ENCODE measurements at regions not wholly inside any gene's neighbourhood (a gene's known extent, or its start where the extent isn't known, plus 50 kb on each side); places are given as distances from the start of the nearest gene placed in this dataset.

GRCh38 chr6:138593124-138593877, 94.0 kb upstream of the NHSL1 start:
- 26 to 30% methylated on average over 12 of the region's 12 CpGs for WGBS, 2 experiments
- H3K4me3 ChIP-seq (ENCODE audit: insufficient read depth, low read depth, low read length), result no peak overlapping the region
- no peak overlapping the region for H3K27ac ChIP-seq (ENCODE audit: insufficient read depth, low read depth, low read length, poor library complexity, severe bottlenecking)
- no peaks in the 10 kb centered on the region for H3K36me3 ChIP-seq (ENCODE audit: control insufficient read depth, insufficient read depth, low read length)
- no peaks in the 10 kb centered on the region for H3K9me3 ChIP-seq (ENCODE audit: control insufficient read depth, low read length)
- H3K27me3 ChIP-seq (ENCODE audit: control insufficient read depth, insufficient read depth, low read length, poor library complexity, severe bottlenecking), result no peaks in the 10 kb centered on the region
- peaks cover 16% of the 10 kb centered on the region for H3K4me1 ChIP-seq (ENCODE audit: control insufficient read depth, insufficient read depth, low read length)

GRCh38 chr6:138593909-138594757, 94.8 kb upstream of the NHSL1 start:
- no peaks in the 10 kb centered on the region for H3K9me3 ChIP-seq (ENCODE audit: control insufficient read depth, low read length)
- no peaks in the 10 kb centered on the region for H3K27me3 ChIP-seq (ENCODE audit: control insufficient read depth, insufficient read depth, low read length, poor library complexity, severe bottlenecking)
- 39 to 43% methylated on average over 9 of the region's 9 CpGs for WGBS, 2 experiments
- no peak overlapping the region for H3K27ac ChIP-seq (ENCODE audit: insufficient read depth, low read depth, low read length, poor library complexity, severe bottlenecking)
- no peaks in the 10 kb centered on the region for H3K36me3 ChIP-seq (ENCODE audit: control insufficient read depth, insufficient read depth, low read length)
- H3K4me3 ChIP-seq (ENCODE audit: insufficient read depth, low read depth, low read length), result no peak overlapping the region
- peaks cover 16% of the 10 kb centered on the region for H3K4me1 ChIP-seq (ENCODE audit: control insufficient read depth, insufficient read depth, low read length)

GRCh38 chr6:138594758-138595140, 95.5 kb upstream of the NHSL1 start:
- Histone ChIP-seq H3K4me3 (ENCODE audit: insufficient read depth, low read depth, low read length) (no peak overlapping the region), H3K36me3 (ENCODE audit: control insufficient read depth, insufficient read depth, low read length) (no peaks in the 10 kb centered on the region), H3K4me1 (ENCODE audit: control insufficient read depth, insufficient read depth, low read length) (peaks cover 16% of the 10 kb centered on the region), H3K27me3 (ENCODE audit: control insufficient read depth, insufficient read depth, low read length, poor library complexity, severe bottlenecking) (no peaks in the 10 kb centered on the region), H3K27ac (ENCODE audit: insufficient read depth, low read depth, low read length, poor library complexity, severe bottlenecking) (no peak overlapping the region), H3K9me3 (ENCODE audit: control insufficient read depth, low read length) (no peaks in the 10 kb centered on the region)
- WGBS, 2 experiments, result 57 to 64% methylated on average over 3 of the region's 4 CpGs

GRCh38 chr6:138596126-138596525, 96.8 kb upstream of the NHSL1 start:
- Histone ChIP-seq H3K27me3 (ENCODE audit: control insufficient read depth, insufficient read depth, low read length, poor library complexity, severe bottlenecking) (no peaks in the 10 kb centered on the region), H3K9me3 (ENCODE audit: control insufficient read depth, low read length) (no peaks in the 10 kb centered on the region), H3K4me1 (ENCODE audit: control insufficient read depth, insufficient read depth, low read length) (peaks cover 16% of the 10 kb centered on the region), H3K27ac (ENCODE audit: insufficient read depth, low read depth, low read length, poor library complexity, severe bottlenecking) (no peak overlapping the region), H3K36me3 (ENCODE audit: control insufficient read depth, insufficient read depth, low read length) (no peaks in the 10 kb centered on the region), H3K4me3 (ENCODE audit: insufficient read depth, low read depth, low read length) (no peak overlapping the region)
- WGBS, 2 experiments, result 77 to 81% methylated on average over 5 of the region's 5 CpGs

- H3K9me3 ChIP-seq (ENCODE audit: control insufficient read depth, low read length), result no peaks in the 10 kb centered on the region
- H3K4me1 ChIP-seq (ENCODE audit: control insufficient read depth, insufficient read depth, low read length), result peaks cover 16% of the 10 kb centered on the region
- no peak overlapping the region for H3K27ac ChIP-seq (ENCODE audit: insufficient read depth, low read depth, low read length, poor library complexity, severe bottlenecking)
- no peaks in the 10 kb centered on the region for H3K36me3 ChIP-seq (ENCODE audit: control insufficient read depth, insufficient read depth, low read length)
- 78 to 80% methylated on average over 11 of the region's 11 CpGs for WGBS, 2 experiments
- H3K4me3 ChIP-seq (ENCODE audit: insufficient read depth, low read depth, low read length), result no peak overlapping the region
- H3K27me3 ChIP-seq (ENCODE audit: control insufficient read depth, insufficient read depth, low read length, poor library complexity, severe bottlenecking), result no peaks in the 10 kb centered on the region
These were observed 97.3 kb upstream of the NHSL1 start for GRCh38 chr6:138596591-138596990.

- Histone ChIP-seq H3K36me3 (ENCODE audit: control insufficient read depth, insufficient read depth, low read length) (no peaks in the 10 kb centered on the region), H3K4me1 (ENCODE audit: control insufficient read depth, insufficient read depth, low read length) (peaks cover 16% of the 10 kb centered on the region), H3K4me3 (ENCODE audit: insufficient read depth, low read depth, low read length) (no peak overlapping the region), H3K9me3 (ENCODE audit: control insufficient read depth, low read length) (no peaks in the 10 kb centered on the region), H3K27ac (ENCODE audit: insufficient read depth, low read depth, low read length, poor library complexity, severe bottlenecking) (no peak overlapping the region), H3K27me3 (ENCODE audit: control insufficient read depth, insufficient read depth, low read length, poor library complexity, severe bottlenecking) (no peaks in the 10 kb centered on the region)
- WGBS, 2 experiments, result 97% methylated on average over 6 to 7 of the region's 7 CpGs
These were observed 98.0 kb upstream of the NHSL1 start for GRCh38 chr6:138597336-138597735.

GRCh38 chr6:138598562-138599173, 99.4 kb upstream of the NHSL1 start:
- Histone ChIP-seq H3K9me3 (ENCODE audit: control insufficient read depth, low read length) (no peaks in the 10 kb centered on the region), H3K27me3 (ENCODE audit: control insufficient read depth, insufficient read depth, low read length, poor library complexity, severe bottlenecking) (no peaks in the 10 kb centered on the region), H3K27ac (ENCODE audit: insufficient read depth, low read depth, low read length, poor library complexity, severe bottlenecking) (no peak overlapping the region), H3K4me1 (ENCODE audit: control insufficient read depth, insufficient read depth, low read length) (peaks cover 10% of the 10 kb centered on the region), H3K36me3 (ENCODE audit: control insufficient read depth, insufficient read depth, low read length) (no peaks in the 10 kb centered on the region), H3K4me3 (ENCODE audit: insufficient read depth, low read depth, low read length) (no peak overlapping the region)
- no CpG with 5 or more reads among the region's 3 CpGs for WGBS, 2 experiments

- no peaks in the 10 kb centered on the region for H3K27me3 ChIP-seq (ENCODE audit: control insufficient read depth, insufficient read depth, low read length, poor library complexity, severe bottlenecking)
These were observed 101.0 kb upstream of the NHSL1 start for GRCh38 chr6:138600261-138600660.

GRCh38 chr6:138600726-138601125, 101.4 kb upstream of the NHSL1 start:
- H3K27ac ChIP-seq (ENCODE audit: insufficient read depth, low read depth, low read length, poor library complexity, severe bottlenecking), result no peak overlapping the region
- H3K27me3 ChIP-seq (ENCODE audit: control insufficient read depth, insufficient read depth, low read length, poor library complexity, severe bottlenecking), result no peaks in the 10 kb centered on the region
- no peaks in the 10 kb centered on the region for H3K4me1 ChIP-seq (ENCODE audit: control insufficient read depth, insufficient read depth, low read length)
- no peaks in the 10 kb centered on the region for H3K9me3 ChIP-seq (ENCODE audit: control insufficient read depth, low read length)
- no peaks in the 10 kb centered on the region for H3K36me3 ChIP-seq (ENCODE audit: control insufficient read depth, insufficient read depth, low read length)
- no peak overlapping the region for H3K4me3 ChIP-seq (ENCODE audit: insufficient read depth, low read depth, low read length)

More at GRCh38 chr6:138600261-138600660, 101.0 kb upstream of the NHSL1 start:
- no peaks in the 10 kb centered on the region for H3K4me1 ChIP-seq (ENCODE audit: control insufficient read depth, insufficient read depth, low read length)
- no peak overlapping the region for H3K4me3 ChIP-seq (ENCODE audit: insufficient read depth, low read depth, low read length)
- H3K9me3 ChIP-seq (ENCODE audit: control insufficient read depth, low read length), result no peaks in the 10 kb centered on the region
- H3K27ac ChIP-seq (ENCODE audit: insufficient read depth, low read depth, low read length, poor library complexity, severe bottlenecking), result no peak overlapping the region
- H3K36me3 ChIP-seq (ENCODE audit: control insufficient read depth, insufficient read depth, low read length), result no peaks in the 10 kb centered on the region

GRCh38 chr6:138601128-138601527, 101.8 kb upstream of the NHSL1 start:
- H3K4me3 ChIP-seq (ENCODE audit: insufficient read depth, low read depth, low read length), result no peak overlapping the region
- no peaks in the 10 kb centered on the region for H3K27me3 ChIP-seq (ENCODE audit: control insufficient read depth, insufficient read depth, low read length, poor library complexity, severe bottlenecking)
- H3K36me3 ChIP-seq (ENCODE audit: control insufficient read depth, insufficient read depth, low read length), result no peaks in the 10 kb centered on the region
- H3K9me3 ChIP-seq (ENCODE audit: control insufficient read depth, low read length), result no peaks in the 10 kb centered on the region
- no peaks in the 10 kb centered on the region for H3K4me1 ChIP-seq (ENCODE audit: control insufficient read depth, insufficient read depth, low read length)
- no peak overlapping the region for H3K27ac ChIP-seq (ENCODE audit: insufficient read depth, low read depth, low read length, poor library complexity, severe bottlenecking)
